HG02981 (cell line): ENCODE measurements at regions not wholly inside any gene's neighbourhood (a gene's known extent, or its start where the extent isn't known, plus 50 kb on each side); places are given as distances from the start of the nearest gene placed in this dataset.
"Not testable (repeated sequence)": the region's sequence is repeated elsewhere in the genome, so short reads cannot be mapped to it uniquely, and the experiment has no call there.

Experiments
- ATAC-seq: cut with Tn5 transposase; IDR thresholded peaks from one replicate; pipeline ENCODE4 v1.9.1; 2021; ENCODE audit warnings: mild to moderate bottlenecking, moderate library complexity; ENCODE audit not compliant: unreplicated experiment

DNA sequence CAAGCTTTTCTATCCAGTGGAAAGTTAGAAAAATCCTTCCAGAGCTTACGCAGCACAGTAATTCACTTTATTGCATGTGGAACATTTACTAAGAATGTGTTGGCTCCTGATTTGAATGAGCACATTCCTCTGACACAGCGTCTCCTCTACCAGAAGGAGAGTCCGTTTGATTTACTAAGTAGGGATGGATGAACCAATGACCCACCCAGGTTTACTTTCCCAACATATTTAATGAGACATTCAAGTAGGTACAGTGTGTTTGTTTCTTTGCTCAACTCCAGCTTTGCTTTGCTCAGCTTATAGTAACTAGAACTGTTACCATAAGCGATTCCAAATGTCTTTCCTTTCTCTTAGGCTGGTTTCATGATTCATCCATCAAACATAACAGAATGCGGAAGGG is 161.7 kb downstream of the SMARCA1 start:
- no peak for ATAC-seq

DNA sequence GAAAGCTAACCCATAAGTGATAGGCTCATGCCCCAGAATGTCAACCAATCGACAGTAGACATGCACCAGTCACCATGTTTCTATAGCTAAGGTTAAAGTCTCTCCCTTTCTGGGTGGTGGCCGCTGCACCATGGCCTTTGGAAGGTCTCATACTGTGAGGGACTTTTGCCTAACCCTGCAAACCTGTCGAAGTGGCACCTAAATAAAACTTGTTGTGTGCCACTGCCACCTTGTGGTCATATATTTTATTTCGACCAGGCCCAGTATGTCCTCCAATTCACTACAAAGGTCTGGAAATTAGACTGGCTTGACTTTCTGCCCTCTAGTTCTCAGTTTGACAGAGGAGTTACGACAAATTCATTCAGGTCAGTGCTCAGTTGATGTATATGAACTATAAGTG is 163.1 kb downstream of the SMARCA1 start:
- peak; percentile 88 for ATAC-seq

GRCh38 chrX:129359269-129359668 is 164.0 kb downstream of the SMARCA1 start:
- no peak for ATAC-seq

DNA sequence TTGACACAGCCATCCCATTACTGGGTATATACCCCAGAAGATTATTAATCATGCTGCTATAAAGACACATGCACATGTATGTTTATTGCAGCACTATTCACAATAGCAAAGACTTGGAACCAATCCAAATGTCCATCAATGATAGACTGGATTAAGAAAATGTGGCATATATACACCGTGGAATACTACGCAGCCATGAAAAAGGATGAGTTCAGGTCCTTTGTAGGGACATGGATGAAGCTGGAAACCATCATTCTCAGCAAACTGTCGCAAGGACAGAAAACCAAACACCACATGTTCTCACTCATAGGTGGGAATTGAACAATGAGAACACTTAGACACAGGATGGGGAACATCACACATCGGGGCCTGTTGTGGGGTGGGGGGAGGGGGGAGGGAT is 165.9 kb downstream of the SMARCA1 start:
- not testable (repeated sequence) for ATAC-seq

DNA sequence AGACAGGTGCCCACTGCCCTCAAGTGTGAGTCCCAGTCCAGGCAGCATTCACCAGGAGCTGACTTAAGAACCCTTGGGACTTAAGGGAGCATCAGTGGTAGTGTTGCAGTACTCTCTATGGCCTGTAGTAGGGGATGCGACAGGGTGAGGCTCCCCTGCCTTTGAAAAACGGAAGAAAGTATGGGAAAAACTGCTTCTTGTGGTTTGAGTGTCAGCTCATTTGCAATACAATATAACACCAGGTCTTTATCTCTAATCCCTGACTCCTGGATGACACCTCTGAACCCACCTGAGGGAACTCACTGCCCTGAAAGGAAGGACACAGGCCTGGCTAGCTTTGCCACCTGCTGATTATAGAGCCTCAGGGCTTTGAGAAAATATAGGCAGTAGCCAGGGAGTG is 176.0 kb downstream of the SMARCA1 start:
- ATAC-seq: no peak

GRCh38 chrX:129346574-129346973 is 176.7 kb downstream of the SMARCA1 start:
- no peak for ATAC-seq

GRCh38 chrX:129337264-129337663 is 186.0 kb downstream of the SMARCA1 start:
- ATAC-seq: not testable (repeated sequence)

- no peak for ATAC-seq
Observed at GRCh38 chrX:129323115-129323514, 200.2 kb downstream of the SMARCA1 start.

DNA sequence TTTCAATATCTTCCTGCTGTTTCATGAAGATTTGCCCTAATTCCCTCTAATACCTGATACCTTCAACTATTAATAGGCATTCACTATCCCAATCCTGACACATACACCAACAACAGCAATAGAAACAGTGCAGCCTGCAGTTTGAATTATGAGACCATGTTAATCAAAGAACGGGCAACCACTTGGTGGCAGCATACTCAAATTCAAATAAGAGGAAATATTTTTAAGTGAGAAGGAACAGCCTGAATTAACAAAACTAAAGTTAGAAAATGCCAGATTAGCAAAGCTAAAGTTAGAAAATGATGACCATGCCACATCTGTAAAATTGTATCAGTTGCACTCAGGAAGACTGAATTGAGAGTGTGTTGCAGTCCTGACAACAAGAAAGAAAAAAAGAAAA is 204.9 kb downstream of the SMARCA1 start:
- ATAC-seq: no peak

GRCh38 chrX:129316461-129316860 is 206.8 kb downstream of the SMARCA1 start:
- no peak for ATAC-seq

DNA sequence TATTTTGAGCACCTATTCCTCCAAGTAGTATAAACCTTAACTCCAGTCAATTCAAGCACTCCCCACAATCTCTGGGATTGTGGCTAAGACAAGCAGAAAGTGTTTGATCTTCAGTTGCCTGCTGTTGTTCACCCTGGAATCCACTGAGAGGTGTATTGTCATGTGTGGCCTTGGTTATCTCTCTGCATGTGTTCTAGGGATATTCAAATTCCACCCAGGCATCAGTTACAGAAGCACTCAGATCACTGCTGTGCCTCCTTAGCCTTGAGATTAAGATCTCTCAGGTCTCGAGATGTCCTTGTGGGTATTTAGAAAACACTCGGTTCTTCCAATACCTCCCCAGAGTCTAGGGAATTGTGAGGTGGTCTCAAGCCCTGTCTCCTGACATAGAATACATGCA is 213.3 kb downstream of the SMARCA1 start:
- no peak for ATAC-seq

- no peak for ATAC-seq
Observed at GRCh38 chrX:129262912-129263311, 260.4 kb downstream of the SMARCA1 start.

DNA sequence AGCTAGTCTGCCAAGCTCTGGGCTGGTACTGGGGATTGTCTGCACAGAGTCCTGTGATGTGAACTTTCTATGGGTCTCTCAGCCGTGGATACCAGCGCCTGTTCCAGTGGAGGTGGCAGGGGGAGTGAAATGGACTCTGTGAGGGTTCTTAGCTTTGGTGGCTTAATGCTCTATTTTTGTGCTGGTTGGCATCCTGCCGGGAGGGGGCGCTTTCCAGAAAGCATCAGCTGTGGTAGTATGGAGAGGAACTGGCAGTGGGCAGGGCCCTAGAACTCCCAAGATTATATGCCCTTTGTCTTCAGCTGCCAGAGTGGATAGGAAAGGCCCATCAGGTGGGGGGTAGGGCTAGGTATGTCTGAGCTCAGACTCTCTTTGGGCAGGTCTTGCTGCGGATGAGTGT is 267.8 kb downstream of the SMARCA1 start:
- ATAC-seq: not testable (repeated sequence)

- no peak for ATAC-seq
Observed at GRCh38 chrX:129249563-129249962, 273.7 kb downstream of the SMARCA1 start.

GRCh38 chrX:129247642-129248041 is 275.6 kb downstream of the SMARCA1 start:
- ATAC-seq: no peak

- ATAC-seq: no peak
Observed at GRCh38 chrX:129239371-129239770, 283.9 kb downstream of the SMARCA1 start.

GRCh38 chrX:129238011-129238410 is 285.3 kb downstream of the SMARCA1 start:
- ATAC-seq: no peak

DNA sequence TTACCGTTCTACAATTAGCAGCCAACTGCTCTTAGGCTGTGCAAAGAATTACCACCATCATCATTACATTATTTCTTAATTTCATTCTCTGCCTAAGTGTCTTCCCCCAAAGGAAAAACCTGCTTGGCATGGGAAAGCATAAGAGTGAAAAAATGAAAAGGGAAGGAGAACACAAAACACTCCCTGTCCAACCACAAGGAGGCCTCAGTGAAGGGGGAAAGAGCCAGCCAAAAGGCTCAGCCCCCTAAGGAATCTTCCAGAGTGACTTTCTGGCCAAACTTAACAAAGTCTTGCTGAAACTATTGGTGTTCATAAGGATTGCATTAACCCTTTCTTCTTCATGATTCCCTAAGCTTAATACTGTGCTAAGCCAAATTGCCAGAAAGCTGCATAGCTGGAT is 287.4 kb downstream of the SMARCA1 start:
- ATAC-seq: no peak

GRCh38 chrX:129233786-129234185 is 289.5 kb downstream of the SMARCA1 start:
- ATAC-seq: no peak

DNA sequence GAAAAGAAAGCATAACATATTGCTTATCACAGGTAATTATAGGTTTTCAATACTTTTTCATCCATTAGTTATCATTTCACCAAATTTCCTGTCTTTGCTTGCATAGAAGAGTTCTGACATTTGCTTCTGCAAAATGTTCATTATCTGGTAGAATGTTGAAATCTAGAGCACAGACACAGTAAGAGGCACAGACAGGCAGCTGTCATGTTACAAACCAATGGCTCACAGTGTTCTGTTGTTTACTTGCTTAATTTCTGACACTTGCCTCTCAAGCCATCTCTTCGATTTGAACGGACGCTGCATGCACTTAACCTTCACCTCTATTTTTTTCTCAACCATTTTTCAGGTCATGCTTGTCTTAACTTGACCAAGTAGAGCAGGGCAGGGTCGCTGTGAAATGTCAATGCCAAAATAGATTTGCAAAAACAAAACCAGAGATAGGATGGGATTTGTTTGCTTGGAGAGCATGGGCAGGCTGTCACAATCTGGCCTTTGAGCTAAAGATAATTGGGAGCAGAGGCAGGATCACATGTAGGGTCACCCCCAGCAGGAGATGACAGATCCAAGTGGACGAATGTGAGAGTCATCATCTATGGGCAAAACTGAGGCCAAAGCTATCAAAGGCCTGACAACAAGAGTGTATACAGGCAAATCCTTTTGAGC is 292.3 kb downstream of the SMARCA1 start:
- ATAC-seq: no peak

- no peak for ATAC-seq
Observed at GRCh38 chrX:129230168-129230567, 293.1 kb downstream of the SMARCA1 start.

DNA sequence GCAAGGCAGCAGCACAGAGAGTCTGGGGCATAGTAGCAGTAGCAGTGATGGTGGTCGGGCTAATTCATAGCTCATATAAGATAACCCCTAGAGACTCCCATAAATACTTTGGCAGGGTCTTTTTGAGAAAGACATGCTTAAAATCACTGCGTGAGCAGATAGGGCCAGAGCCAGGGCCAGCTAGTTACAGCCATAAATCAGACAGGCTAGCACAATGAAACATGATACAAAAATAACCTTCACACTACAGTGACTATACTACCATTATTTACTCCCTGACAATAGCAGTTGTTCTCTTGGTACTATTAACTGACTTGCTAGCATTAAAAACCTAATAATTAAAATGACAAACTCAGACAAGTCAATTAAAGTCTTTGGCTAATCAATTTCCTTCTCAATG is 295.9 kb downstream of the SMARCA1 start:
- ATAC-seq: no peak

DNA sequence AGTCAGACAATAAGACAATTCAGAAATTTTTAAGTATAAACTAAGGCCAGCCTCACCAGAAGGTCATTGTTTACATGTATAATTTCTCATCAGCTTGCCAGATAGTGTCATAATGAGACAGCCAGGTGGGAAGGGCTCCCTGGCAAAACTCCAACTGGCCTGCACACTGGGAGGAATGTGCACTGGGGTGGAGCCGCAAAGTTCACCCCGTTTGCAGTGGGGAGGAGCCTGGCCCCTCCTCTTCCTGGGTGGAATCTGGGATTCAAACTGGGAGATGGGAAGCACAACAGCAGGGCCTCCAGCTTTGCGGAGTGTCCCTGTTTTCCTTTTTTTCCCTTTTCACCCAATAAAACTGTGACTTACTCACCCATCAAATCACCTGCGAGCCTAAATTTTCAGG is 329.9 kb downstream of the SMARCA1 start:
- no peak for ATAC-seq
